Left ventricle myocardium inferior (tissue), 1 donor: ENCODE measurements at regions not wholly inside any gene's neighbourhood (a gene's known extent, or its start where the extent isn't known, plus 50 kb on each side); places are given as distances from the start of the nearest gene placed in this dataset.

Experiments used
- DNase-seq: peaks from one replicate; pipeline ENCODE4 v3.0.0-alpha.2; 2020
- H3K27ac ChIP-seq: fragments of 200-600 bp; replicated peaks from 2 replicates; pipeline ENCODE4 v1.8.0; 2021
- H3K27me3 ChIP-seq: fragments of 200-600 bp; 2 replicates; pipeline ENCODE4 v1.8.0; 2021; ENCODE audit warnings: low read depth
- H3K36me3 ChIP-seq: fragments of 200-600 bp; 2 replicates; pipeline ENCODE4 v1.8.0; 2021
- H3K4me1 ChIP-seq: fragments of 200-600 bp; 2 replicates; pipeline ENCODE4 v1.8.0; 2021
- H3K4me3 ChIP-seq: fragments of 200-600 bp; 2 replicates; pipeline ENCODE4 v1.8.0; 2021; ENCODE audit warnings: mild to moderate bottlenecking, moderate library complexity
- H3K9me3 ChIP-seq: fragments of 200-600 bp; replicated peaks from 2 replicates; pipeline ENCODE4 v1.8.0; 2021
- CTCF ChIP-seq: fragments of 200-600 bp; IDR thresholded peaks from 2 replicates; pipeline ENCODE4 v1.8.0; 2021; ENCODE audit warnings: antibody characterized with exemption, mild to moderate bottlenecking, borderline replicate concordance
- intact Hi-C: fragments of 100-400 bp; cut with micrococcal nuclease; formaldehyde crosslinking; loops from one replicate; pipeline ENCODE4 v1.11.0; 2022
- donor health status: DM: no; HTN: yes; CAD: no; lungs with severe emphysema.

GRCh38 chr9:100689635-100690034, 111.8 kb downstream of the CAVIN4 start:
- Histone ChIP-seq H3K36me3 (no peaks in the 10 kb centered on the region), H3K4me3 (no peak overlapping the region), H3K27ac (no peak overlapping the region), H3K4me1 (no peaks in the 10 kb centered on the region), H3K27me3 (peaks cover 6% of the 10 kb centered on the region), H3K9me3 (no peaks in the 10 kb centered on the region)
- TF ChIP-seq CTCF, result no peak
- DNase-seq, result no peak
- intact Hi-C loops, result no loop called here

- no peak for TF ChIP-seq CTCF
These were observed 112.6 kb downstream of the CAVIN4 start for GRCh38 chr9:100690438-100690837.

GRCh38 chr9:100697339-100697738, 119.5 kb downstream of the CAVIN4 start:
- no peak for TF ChIP-seq CTCF
- intact Hi-C loops, result no loop called here
- no peaks in the 10 kb centered on the region for H3K4me1 ChIP-seq
- no peaks in the 10 kb centered on the region for H3K36me3 ChIP-seq
- no peak for DNase-seq
- H3K27ac ChIP-seq, result no peak overlapping the region
- H3K27me3 ChIP-seq, result no peaks in the 10 kb centered on the region
- H3K9me3 ChIP-seq, result no peaks in the 10 kb centered on the region
- H3K4me3 ChIP-seq, result no peak overlapping the region

More at GRCh38 chr9:100690438-100690837, 112.6 kb downstream of the CAVIN4 start:
- H3K9me3 ChIP-seq, result no peaks in the 10 kb centered on the region
- no peaks in the 10 kb centered on the region for H3K36me3 ChIP-seq
- intact Hi-C loops, result no loop called here
- H3K27me3 ChIP-seq, result peaks cover 6% of the 10 kb centered on the region
- no peak overlapping the region for H3K4me3 ChIP-seq
- DNase-seq, result no peak
- H3K4me1 ChIP-seq, result no peaks in the 10 kb centered on the region
- H3K27ac ChIP-seq, result no peak overlapping the region

- intact Hi-C loops, result no loop called here
- H3K27ac ChIP-seq, result no peak overlapping the region
- no peaks in the 10 kb centered on the region for H3K36me3 ChIP-seq
- no peaks in the 10 kb centered on the region for H3K27me3 ChIP-seq
- H3K4me3 ChIP-seq, result no peak overlapping the region
- H3K4me1 ChIP-seq, result no peaks in the 10 kb centered on the region
- H3K9me3 ChIP-seq, result no peaks in the 10 kb centered on the region
- TF ChIP-seq CTCF, result no peak
- no peak for DNase-seq
These were observed 121.1 kb downstream of the CAVIN4 start for GRCh38 chr9:100698945-100699344.

- Histone ChIP-seq H3K27me3 (no peaks in the 10 kb centered on the region), H3K4me3 (no peak overlapping the region), H3K36me3 (no peaks in the 10 kb centered on the region), H3K27ac (no peak overlapping the region), H3K9me3 (no peaks in the 10 kb centered on the region), H3K4me1 (no peaks in the 10 kb centered on the region)
- no peak for TF ChIP-seq CTCF
- DNase-seq, result no peak
- intact Hi-C loops, result no loop called here
These were observed 121.8 kb downstream of the CAVIN4 start for GRCh38 chr9:100699668-100700067.
